LNCaP clone FGC (cell line): ENCODE measurements at regions not wholly inside any gene's neighbourhood (a gene's known extent, or its start where the extent isn't known, plus 50 kb on each side); places are given as distances from the start of the nearest gene placed in this dataset.
"Not testable (repeated sequence)": the region's sequence is repeated elsewhere in the genome, so short reads cannot be mapped to it uniquely, and the experiment has no call there.

Experiments
- DNase-seq: peaks from one replicate; pipeline ENCODE4 v3.0.0-alpha.2; 2011; ENCODE audit warnings: low read depth
- H3K4me3 ChIP-seq: 2 replicates; pipeline ENCODE4 v1.5.1; 2011; ENCODE audit warnings: mild to moderate bottlenecking, low read depth, low read length, control low read depth
- TF ChIP-seq, protein P1 (sequence below): IDR thresholded peaks from 2 replicates; pipeline ENCODE4 v1.5.1; 2012; ENCODE audit warnings: mild to moderate bottlenecking; ENCODE audit not compliant: control insufficient read depth, insufficient read depth; ENCODE audit errors: extremely low read depth

DNA sequence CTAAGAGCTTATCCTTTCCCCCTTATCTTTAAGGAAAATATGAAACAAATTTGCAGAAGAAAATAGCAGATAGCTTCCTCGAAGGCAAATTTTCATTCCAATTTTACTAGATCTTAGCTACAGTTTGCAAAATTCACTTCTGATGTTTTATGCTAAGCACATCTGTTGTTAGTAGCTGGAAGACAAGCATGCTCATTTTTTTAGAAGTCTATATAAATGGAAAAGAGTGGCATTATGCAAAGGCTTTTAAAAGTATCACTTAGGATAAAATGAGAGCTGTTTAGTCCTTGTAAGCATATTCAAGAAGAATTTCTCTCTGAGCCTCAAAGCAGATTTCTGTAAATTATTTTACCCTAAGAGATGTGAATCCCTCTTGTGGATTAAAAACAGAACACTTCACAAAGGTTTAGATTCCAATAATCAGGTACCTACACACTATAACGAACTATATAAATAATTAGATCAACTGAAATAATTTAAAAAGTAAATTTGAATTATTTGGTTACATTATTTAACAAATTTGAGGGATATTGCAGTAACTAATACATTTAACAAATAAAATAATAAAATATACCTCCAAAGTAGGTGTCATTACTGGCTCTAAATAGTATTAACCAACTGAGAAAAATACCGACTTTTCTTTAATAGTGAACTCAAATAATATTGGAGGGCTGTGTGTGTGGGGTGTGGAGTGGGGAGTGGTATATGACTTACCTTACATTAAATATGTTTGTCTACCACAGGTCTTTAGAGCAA, 307.1 kb downstream of the SEMA3D start:
- TF ChIP-seq, protein P1, sequence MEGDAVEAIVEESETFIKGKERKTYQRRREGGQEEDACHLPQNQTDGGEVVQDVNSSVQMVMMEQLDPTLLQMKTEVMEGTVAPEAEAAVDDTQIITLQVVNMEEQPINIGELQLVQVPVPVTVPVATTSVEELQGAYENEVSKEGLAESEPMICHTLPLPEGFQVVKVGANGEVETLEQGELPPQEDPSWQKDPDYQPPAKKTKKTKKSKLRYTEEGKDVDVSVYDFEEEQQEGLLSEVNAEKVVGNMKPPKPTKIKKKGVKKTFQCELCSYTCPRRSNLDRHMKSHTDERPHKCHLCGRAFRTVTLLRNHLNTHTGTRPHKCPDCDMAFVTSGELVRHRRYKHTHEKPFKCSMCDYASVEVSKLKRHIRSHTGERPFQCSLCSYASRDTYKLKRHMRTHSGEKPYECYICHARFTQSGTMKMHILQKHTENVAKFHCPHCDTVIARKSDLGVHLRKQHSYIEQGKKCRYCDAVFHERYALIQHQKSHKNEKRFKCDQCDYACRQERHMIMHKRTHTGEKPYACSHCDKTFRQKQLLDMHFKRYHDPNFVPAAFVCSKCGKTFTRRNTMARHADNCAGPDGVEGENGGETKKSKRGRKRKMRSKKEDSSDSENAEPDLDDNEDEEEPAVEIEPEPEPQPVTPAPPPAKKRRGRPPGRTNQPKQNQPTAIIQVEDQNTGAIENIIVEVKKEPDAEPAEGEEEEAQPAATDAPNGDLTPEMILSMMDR: no peak
- no peak overlapping the region for H3K4me3 ChIP-seq
- DNase-seq: no peak

DNA sequence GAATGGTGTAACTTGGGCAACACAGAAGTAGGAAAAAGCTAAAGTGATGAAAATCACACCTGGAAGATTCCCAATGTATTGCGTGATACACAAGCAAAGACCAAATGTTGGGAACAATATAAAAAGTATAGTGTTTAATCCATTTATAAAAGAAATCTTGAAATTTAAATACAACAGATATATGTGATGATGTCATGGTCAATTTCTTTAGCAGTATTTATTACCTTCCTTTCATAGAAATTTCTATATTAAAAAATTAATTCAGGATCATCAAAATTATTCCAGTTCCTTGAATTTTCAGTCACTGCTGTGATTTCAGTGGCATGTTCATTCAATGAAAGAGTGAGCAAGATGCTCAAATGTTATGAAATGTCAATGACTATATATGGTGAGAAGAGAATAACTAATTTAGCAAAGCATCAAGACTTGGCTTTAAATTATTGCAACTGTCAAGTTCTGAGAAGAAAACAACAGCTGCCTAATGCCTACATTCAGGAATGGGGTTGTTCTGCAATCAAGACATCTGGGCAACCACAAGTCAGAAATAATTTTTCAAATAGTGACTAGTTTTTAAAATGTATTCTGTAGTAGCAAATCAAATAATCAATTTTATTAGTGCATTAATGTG, 308.8 kb downstream of the SEMA3D start:
- TF ChIP-seq, protein P1: no peak
- H3K4me3 ChIP-seq: no peak overlapping the region
- DNase-seq: no peak

DNA sequence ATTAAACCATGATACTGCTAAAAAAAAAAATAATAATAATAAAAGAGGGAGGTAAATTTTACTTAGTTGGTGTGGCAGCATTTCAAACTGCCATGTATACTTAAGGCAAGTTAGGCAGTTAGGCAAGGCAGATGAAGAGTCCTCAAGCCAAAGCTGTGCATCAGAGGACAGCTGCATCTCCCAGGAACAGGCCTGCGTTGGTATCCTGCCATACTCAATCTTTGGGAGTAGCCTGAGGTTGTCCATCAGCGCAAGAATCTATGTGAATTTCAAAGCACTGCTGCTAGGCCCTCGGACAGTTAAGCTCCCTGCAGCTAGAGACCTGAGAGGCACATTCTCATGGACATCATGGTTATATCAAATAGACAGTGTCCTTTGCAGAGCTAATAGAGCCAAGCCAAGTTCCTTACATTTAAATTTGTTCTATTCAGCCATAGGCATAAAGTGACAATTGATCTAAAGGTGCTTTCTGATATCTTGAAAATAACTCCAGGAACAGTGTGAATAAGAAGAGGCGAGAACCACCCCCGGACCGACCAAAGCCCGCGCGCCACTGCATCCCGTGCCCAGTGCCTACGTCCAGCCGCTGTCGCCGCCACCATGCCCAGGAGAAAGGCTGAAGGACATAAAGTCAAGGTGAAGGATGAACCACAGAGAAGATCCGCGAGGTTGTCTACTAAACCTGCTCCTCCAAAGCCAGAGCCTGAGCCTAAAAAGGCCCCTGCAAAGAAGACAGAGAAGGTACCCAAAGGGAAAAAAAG, 310.6 kb downstream of the SEMA3D start:
- no peak overlapping the region for H3K4me3 ChIP-seq
- TF ChIP-seq, protein P1: no peak
- DNase-seq: no peak

GRCh38 chr7:84865560-84865959, 321.3 kb downstream of the SEMA3D start:
- no peak overlapping the region for H3K4me3 ChIP-seq
- DNase-seq: no peak
- TF ChIP-seq, protein P1: no peak

DNA sequence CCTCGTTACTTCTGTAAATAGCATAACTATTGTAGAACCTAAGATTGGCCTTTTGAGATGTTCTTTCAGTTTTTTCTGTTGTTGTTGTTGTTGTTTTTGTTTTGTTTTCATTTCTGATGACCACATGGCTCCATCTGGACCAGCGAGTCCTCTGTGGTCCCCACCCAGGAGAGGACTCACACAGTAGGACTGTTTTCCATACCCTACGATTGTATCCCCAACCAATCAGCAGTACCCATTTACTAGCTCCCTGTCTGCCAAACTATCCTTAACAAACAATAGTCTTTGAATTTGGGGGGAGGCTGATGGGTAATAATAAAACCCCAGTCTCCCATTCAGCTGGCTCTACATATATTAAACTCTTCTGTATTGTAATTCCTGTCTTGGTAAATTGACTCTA, 329.5 kb downstream of the SEMA3D start:
- no peak overlapping the region for H3K4me3 ChIP-seq
- TF ChIP-seq, protein P1: no peak

DNA sequence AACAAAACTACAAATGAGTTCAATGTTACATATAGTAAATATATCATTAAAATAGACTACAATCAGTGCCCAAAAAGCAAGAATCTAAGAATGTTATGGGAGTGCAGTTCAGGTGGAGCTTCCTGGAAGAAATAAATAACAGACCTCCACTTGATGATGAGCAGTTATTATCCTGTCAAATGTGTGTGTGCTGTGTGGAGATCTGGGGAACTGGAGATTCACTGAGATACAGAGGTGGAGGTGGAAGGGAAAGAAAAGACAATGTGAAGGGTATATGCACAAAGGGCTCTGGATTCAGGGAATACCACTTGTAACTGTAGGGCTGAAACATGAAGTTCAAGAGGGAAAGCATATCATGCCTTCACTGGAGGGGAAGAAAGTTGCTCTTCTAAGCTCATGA, 331.1 kb downstream of the SEMA3D start:
- H3K4me3 ChIP-seq: no peak overlapping the region
- TF ChIP-seq, protein P1: no peak
- DNase-seq: no peak

More for the DNA sequence above, 329.5 kb downstream of the SEMA3D start:
- DNase-seq: no peak

DNA sequence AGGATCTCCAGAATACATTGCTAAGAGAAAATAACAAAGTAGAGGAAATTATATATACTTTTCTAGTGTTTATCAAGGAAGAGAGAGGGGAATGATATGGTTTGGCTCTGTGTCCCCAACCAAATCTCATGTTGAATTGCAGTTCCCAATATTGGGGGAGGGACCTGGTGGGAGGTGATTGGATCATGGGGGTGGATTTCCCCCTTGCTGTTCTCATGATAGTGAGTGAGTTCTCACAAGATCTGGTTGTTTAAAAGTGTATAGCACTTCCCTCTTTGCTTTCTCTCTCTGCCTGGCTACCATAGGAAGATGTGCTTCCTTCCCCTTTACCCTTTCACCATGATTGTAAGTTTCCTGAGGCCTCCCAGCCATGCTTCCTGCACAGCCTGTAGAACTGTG, 337.9 kb downstream of the SEMA3D start:
- H3K4me3 ChIP-seq, DNase-seq: not testable (repeated sequence)
